Embryonic facial prominence (tissue), 1 donor: ENCODE measurements at regions not wholly inside any gene's neighbourhood (a gene's known extent, or its start where the extent isn't known, plus 50 kb on each side); places are given as distances from the start of the nearest gene placed in this dataset.
"Not testable (repeated sequence)": the region's sequence is repeated elsewhere in the genome, so short reads cannot be mapped to it uniquely, and the experiment has no call there.

ENCODE experiments used
- DNase-seq: peaks from one replicate; pipeline ENCODE4 v3.0.0-alpha.2; 2016; ENCODE audit errors: extremely low spot score

DNA sequence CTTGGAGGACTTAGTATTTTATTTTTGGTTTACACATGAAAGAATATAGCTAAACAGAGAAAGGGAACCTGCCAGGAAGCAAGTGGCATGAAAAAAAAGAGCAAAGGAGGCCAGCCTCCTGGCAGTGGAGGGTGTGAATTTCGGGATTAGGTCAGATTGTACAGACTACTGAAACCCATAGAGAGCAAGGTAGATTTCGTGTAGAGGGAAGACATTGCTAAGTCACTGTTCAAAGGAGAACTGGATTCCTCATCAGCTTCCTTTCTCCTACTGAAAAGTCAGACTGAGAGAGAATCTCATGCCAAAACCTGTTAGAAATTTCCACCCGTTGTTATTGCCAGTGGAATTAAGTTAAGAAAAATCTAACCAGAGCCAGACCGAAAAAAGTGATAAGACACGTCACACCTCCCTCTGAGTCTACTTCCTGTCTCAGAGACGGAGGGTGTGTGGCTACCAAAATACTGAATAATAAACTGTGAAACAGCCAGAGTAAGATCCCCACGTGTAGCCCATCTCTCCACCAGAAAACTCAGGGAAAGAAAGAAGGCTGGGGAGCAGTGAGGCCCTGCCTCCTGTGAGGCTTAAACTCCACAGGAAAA lies 118.8 kb downstream of the SKIDA1 start:
- DNase-seq = no peak

DNA sequence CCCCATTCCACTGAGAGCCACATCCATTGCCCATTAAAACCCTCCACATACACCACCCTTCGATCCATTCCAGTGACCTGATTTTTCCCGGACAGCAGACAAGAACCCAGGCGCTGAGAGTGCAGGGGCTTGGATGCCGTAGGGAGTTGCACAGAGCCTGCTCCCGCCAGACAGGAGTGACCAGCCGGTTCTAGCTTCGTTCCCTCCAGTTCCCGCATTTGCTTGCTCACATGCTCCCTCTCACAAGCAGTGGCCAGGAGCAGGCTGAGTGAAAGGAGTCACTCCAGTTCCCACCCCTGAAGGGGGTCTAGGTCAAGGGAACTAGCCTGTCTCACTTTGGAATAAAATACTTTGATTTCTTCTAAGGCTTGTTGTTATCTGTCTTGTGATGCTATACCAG lies 119.5 kb downstream of the SKIDA1 start:
- no peak for DNase-seq

DNA sequence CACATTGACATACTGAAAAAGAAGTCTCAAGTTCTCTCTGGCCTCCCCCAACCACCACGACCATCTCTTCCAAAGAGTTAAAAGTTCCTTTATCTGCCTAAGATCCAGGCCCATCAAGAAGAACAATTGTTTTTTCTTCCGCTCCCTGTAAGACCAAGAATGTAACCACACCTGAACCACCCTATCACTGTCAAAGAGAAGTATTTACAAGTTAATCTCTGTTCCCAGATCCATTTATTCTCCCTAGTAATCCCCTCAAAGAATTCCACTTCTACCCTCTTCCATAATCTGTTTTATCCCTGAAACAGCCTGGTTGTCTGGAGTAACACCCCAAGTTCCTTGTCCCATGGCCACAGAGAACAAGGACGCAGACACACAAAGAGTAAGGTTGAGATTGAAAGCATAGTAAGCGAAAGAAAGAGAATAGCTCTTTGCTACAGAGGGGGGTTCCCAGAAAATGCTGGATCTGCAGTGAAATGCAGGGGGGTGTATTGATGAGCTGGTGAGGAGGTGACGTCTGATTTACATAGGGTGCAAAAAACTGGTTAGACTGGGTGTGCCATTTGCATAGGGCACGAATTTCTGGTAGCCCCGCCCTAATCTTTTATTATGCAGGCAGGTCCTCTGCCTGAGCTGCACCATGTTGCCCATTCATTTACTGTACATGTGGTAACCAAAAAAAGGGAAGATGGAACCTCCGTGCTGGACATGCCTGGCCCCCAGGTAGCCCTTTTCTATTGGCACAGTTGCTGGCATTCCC lies 122.0 kb downstream of the SKIDA1 start:
- DNase-seq = no peak

DNA sequence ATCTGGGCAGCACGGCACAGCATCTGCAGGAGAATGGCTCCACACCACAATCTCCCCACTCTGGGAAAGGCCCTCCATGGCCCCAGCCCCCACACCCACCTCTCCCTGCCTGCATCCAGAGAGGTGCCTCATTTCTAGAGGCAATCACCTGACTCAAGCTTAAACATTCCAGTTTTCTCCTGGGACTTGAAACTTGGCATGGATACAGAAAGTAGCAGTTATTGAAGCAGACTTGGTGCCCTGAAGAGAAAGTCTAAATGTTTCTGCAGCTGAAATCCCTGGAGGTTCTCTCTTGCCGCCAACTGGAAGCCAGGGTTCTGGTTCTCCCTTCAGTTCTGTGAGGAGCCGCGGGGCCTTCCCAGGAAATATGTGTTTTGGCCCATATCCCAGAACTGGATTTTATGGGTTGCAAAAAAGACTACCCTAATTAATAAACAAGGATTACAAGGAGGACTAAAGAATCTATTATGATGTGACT lies 122.8 kb downstream of the SKIDA1 start:
- no peak for DNase-seq

DNA sequence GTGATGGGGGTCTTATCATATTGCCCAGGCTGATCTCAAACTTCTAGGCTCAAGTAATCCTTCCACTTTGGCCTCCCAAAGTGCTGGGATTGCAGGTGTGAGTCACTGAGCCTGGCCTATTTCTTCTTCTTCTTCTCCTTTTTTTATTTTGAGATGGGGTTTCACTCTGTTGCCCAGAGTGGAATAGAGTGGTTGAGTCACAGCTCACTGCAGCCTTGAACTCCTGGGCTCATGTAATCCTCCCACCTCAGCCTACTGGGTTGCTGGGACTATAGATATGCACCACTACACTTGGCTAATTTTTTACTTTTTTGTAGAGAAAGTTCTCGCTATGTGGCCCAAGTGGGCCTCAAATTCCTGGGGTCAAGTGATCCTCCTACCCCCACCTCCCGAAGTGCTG lies 124.3 kb downstream of the SKIDA1 start:
- no peak for DNase-seq

DNA sequence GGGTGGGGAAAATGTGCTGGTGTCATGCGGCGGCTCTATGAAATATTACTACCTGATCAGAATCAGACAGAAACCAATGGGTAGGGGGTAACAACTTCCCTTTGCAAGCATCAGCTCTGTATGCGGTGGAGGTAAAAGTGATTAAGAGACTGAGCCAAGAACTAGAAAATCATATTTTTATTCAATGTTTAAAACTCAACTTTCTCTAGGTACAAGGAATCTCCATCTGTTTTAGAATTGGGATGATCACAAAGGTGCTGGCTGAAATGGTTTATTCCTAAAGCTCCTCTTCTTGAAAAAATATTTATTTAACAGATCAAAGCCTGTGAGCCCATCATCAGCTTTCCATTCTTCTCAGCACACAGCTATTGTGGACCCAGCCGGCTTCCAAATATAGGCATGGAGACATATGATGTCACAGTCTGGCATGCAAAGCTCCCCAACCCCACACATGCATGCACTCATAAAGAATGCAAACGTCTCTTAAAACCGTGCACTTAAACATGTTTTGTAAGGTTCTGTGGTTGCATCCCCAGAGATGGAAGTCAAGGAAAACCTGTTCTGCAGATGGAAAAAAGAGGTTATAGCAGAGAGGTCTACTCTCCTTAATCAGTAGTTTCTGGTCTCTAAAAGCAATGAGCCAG lies 126.0 kb downstream of the SKIDA1 start:
- DNase-seq = peak; percentile 81

DNA sequence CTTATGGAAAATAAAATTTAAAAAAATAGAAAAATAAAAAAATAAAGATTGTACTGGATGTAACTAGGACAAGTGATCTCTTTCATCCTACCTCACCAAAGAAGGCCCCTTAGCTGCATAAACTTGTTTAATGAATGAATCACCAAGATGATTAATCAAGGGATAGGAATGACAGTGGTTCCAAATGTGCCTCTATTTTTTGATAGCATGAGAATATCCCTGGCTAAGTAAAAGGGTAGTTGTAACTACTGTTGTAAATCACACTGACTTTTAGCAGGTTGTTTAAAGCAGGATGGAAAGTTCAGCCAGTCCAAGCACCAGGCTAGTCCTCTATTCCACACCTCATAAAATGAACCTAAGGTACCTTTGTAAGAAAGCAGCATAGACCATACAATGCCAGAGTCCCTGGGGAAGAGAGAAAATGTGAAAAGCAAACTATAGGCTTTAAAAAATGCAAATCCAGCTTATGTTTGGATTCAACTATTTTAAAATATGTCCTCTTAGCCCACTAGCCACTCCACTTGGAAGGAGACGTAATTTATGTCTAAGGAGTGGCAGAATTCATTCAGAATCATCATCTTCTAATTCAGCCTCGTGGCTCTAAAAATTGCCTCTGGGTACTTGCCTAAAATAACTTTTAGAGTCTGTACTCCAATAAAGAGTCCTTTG lies 126.8 kb downstream of the SKIDA1 start:
- DNase-seq = no peak

DNA sequence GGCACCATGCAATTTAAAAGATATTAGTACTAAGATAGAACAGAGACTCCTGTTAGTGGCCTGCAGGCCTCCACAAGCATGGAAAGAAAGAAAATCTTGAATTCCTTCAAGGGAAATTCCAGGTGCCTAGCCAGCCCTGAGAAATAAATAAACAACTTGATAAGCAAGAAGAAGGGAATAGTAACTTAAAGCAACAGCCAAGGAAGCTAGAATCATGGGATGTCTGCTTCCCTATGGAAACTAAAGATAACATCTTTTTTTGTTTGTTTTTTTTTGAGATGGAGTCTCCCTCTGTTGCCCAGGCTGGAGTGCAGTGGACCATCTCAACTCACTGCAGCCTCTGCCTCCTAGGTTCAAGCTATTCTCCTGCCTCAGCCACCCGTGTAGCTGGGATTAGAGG lies 128.6 kb downstream of the SKIDA1 start:
- DNase-seq = no peak

DNA sequence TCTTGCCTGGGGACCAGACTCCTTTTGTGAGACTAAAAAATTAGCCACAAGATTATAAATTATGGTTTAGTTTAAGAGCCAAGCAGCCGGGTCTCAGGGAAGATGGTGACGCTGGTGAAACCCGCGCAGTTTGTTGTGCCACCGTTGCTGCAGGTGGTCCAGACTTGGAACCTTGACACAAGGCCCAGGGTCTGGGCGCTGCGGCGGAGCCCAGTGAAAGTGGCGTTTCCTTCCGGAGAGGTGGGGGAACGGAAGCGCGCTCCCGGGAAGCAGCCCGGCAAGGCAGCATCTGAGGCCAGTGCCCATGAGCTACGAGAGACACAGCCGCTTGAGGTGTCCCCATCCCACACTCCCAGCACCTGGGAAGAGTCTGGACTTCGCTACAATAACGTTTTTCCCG lies 131.6 kb downstream of the SKIDA1 start:
- DNase-seq = no peak

DNA sequence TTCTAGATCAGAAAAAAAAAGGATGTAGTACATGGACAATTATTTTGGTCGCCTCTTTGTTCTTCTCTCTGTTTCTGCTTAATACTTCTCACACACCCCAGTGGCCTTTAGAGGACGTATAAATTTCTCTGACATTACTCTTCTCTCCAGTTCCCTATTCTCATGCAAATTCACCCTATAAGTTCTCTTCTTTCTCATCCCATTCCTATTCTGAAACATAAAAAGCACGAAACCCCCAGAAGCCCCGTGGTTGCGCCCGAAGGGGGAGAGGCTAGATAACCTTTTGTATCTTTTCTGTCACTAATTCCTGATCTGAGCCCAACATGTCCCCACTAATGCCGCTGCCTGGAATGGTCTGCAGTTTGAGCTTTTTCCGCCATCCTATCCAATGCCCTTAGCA lies 136.9 kb downstream of the SKIDA1 start:
- DNase-seq = no peak

DNA sequence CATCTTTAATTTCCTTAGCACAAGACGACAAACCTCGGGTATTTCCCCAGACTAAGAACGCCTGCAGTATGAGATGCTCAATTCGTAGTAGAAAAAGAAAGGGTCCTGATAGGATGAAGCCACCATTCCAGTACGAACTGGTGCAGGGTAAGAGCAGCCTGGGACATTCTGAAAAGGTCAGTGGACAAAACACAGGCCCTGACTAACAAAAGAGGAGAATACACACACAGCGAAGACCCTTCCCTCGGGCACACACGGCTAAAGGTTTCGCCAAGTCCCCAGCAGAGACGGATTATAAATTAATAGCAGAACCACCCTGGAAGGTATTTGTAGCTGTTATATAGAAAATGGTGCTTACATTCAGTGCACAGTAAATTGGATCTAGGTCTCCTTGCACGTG lies 137.6 kb downstream of the SKIDA1 start:
- DNase-seq = no peak

DNA sequence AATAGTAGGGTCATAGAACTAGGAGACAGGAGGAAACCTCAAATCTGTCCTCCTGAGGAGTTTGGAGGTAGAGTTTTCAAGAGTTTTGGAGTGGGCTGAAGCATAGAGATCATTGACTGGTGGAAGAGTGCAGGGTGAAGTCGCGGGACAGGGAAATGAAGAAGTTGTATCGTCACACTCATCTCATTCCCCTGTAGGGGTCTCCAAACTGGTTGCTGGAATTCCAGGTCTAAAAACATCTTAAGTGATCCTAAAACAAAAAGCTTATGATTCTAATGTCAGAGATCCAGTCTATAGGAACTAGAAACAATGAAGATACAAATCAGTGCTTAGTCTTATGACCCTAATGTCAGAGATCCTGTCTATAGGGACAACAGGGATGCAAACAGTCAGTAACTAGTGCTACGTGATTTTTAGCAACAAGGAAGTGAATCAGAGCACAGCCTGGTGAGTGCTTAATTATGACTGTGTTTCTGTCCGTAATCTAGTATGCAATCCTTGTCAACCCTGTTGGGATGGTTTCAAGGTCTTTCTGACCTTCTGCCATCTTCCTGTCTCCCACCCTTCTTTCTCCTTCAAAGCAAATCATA lies 139.4 kb downstream of the SKIDA1 start:
- no peak for DNase-seq

DNA sequence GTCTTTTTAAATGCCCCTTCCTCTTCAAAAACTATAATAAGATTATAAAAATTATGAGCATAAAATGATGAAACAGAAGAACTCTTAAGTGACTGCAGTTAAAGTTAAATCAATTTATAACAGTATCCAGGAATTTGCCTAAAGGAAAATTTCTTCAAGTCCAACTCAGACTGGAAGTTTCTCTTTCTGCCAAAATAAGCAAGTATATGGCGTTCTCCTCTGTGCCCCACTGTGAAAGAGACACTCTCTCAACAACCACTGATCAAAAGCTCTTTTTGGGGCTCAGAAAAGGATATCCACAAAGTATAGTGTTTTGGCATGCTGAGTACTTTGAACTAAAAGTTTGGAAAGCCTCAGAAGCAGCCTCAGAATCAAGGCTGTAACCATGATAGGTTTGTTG lies 139.9 kb downstream of the SKIDA1 start:
- DNase-seq = no peak

DNA sequence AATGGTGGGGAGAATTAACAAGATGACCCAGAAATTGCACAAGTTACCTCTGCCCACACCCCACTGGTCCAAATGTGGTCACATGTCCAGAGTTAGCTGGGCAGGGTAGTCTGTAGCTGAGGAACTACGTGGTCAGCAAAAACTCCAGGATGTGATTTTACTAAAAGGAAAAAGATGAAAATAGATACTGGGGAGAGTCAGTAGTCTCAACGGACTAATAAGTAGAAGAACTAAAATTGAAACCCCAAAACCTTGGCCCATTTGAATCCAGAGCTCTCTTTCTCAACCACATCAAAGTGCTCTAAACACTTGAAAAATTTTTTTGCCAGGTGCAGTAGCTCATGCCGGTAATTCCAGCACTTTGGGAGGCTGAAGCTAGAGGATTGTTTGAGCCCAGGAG lies 146.3 kb downstream of the SKIDA1 start:
- DNase-seq = no peak

DNA sequence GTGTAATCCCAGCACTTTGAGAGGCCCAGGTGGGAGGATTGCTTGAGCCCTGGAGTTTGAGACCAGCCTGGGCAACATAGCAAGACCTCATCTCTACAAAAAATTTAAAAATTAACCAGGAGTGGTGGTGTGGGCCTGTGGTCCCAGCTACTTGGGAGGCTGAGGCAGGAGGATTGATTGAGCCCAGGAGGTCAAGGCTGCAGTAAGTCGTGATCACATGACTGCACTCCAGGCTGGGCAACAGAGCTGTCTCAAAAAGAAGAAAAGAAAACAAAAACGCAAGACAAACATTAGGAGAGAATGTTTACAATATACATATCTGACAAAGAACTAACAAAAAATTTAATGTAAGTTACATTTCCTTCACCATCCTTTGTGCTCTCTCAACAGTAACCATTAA lies 150.2 kb downstream of the SKIDA1 start:
- DNase-seq = not testable (repeated sequence)

DNA sequence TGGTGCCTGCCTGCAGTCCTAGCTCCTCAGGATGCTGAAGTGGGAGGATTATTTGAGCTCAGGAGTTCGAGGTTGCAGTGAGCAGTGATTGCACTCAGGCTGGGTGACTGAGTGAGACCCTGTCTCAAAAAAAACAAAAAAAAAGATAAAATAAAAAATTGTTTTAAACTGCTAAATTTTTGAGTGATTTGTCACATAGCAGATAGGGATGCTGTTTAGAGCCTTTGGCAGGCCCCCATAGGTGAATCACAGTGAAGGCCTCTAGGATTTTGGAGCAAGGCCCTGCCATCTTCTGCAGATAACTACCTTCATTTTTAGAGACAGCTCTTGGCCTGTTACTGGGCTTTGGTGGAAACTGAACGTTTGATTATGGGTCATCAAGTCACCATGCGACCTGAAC lies 151.6 kb downstream of the SKIDA1 start:
- not testable (repeated sequence) for DNase-seq

DNA sequence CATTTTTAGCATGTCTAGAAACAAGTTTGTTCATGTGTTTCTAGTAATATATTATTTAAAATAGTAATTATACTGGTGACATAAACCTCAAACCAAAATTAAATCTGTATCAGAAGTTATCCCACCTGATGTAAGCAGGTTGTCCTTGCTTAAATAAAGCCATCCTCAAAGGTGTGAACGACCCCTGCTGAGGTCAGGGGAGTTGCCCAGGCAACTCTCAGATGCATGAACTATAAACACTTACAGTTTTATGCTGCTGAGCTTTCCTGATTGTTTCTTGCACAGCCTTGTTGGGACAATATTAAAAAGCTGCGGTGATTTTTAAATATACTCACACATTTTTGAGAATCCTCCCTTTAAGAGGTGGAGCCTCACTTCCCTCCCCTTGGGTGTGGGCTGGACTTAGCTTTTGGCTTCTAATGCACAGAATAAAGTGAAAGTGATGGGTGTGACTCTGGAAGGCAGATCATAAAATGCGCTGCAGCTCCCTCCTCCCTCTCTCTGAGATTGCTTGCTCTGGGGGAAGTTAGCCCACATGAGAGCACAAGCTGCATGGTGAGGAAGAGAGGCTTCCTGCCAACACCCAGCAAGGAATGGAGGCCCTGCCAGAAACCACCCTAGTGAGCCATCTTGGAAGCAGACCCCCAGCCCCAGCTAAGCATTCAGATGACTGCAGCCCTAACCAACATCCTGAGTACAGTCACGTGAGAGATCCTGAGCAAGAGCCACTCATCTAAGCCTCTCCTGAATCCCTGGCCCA lies 152.7 kb downstream of the SKIDA1 start:
- peak; percentile 61 for DNase-seq

DNA sequence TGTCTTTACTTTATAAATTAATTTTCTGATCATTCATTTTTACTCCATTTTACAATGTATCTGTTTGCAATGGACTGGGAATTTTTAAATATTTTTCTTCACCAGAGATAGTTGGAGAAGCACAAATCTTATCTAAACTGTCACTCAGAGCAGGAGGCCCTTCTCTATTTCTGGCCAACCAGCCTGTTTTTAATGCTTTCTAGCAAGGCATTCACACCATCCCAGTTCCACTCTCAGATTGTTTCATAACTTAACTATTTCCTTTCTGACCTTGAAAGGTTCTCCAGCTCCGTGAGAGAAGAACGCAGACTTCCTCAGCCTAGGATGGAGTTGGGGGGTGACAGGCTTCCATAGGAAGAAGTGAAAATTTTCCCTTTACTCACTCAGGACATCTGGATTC lies 155.8 kb downstream of the SKIDA1 start:
- no peak for DNase-seq

DNA sequence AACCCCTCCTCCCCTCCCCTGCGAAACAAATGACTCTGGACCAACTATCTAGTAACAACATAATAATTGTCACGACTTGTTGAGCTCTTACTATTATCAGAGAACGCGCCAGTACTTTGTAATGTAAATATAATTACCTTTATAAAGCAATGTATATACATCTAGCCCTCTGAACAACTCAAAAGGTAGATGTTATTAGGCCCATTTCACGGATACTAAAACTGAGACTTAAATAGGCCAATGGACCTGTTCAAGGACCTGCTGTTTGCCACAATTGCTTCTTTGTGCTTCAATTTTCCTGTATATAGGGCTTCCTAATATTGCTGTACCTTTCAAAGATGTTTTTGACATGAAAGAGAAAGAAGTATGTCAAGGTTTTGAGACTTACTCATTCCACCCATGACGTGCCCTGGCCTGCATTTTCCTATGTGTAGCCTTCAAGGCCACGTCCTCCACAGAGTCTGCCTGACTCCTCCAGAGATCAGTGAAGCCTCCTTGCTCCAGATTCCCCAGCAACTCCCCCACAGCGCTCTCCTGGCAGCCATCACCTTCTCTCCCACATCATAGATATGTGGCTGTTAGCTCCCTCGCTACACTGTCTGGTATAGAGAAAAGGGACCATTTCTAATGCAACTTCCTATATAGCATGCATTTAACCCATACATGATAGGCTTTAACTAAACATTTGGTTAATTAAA lies 156.6 kb downstream of the SKIDA1 start:
- DNase-seq = no peak

DNA sequence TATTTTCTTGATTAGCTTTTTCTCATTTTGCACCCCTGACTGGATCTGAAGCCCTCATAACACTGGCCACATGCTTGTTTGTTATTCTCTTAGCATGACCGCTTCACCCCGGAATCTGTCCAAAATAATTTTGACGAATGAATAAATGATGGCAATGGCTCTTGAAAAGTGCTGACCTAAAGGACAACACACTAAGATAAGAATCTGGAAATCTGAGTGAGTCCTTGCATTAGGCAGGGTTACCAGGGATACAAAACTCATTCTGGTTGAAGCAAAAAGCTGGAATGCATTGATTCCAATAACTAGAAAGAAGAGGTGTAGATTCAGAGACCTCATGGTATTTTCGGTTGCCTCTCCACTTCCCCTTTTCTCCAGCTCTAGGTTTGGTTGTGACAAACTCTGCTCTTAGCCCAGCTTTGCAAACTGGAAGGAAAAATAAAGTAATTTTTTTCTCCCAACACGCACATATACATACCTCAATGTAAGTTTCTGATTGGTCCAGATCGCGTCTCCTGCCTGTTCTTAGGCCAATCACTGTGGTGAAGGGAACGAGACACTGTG lies 157.4 kb downstream of the SKIDA1 start:
- DNase-seq = no peak
